NCI-H2107 treated with DMSO at 0.1 percent for 48 hours (cell line): ENCODE measurements at regions not wholly inside any gene's neighbourhood (a gene's known extent, or its start where the extent isn't known, plus 50 kb on each side); places are given as distances from the start of the nearest gene placed in this dataset.
"Not testable (repeated sequence)": the region's sequence is repeated elsewhere in the genome, so short reads cannot be mapped to it uniquely, and the experiment has no call there.

Experiments used
- DNase-seq: peaks from one replicate; lab custom pipeline; 2025; ENCODE audit not compliant: unreplicated experiment; lab: John Stamatoyannopoulos, UW

DNA sequence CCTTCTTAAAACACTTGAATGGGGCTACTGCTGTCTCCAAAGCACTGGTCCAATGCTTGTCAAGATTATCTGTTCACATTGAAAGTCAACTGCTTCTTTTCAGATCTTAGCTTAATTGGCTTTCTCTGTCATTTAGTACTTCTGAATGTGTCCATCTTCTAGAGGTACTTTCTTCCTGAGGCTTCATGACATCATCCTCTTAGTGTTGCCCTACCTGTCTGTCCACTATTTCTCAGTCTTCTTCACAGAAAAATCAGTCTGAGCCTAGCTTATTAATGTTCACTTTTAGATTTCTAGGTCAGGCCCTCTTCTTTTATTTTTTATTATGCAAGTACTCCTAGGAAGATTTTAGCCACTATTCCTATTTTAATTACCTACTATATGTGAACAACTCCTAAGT lies 899.9 kb downstream of the DTWD2 start:
- DNase-seq: no peak

DNA sequence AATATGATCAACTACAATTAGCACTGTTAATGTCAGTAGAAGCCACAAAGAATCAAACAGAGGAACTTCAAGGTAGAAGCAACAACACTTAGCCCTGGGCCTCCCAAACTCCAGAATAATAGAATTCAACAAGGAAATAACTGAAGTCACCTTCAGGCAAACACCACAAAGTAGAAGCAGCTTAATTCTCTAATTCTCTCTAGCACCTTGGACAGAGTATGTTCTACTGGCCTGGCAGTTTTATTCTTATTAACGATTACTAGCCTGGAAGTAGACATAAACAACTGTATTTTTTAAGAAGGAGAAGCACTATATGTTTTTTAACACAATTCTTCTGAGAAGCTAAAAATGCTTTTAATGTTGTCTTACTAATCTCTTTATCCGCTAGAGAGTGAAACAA lies 911.9 kb downstream of the DTWD2 start:
- no peak for DNase-seq

DNA sequence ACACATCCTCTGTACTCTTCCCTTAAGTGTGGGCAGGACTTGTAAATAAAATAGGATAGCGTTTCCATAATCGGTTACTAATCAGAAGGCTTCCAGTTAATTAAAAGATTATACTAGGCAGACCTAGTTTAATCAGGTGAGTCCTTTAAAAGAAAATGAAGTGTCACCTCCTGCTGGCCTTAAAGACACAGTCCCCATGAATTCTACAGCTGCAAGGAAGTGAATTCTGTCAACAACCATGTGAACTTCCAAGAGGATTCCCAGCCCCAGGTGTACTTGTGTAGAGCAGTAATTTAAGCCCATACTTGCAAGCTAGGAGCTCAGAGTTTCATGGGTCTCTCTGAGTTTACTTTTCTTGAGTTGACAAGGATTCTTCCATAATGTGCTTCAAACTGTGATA lies 918.3 kb downstream of the DTWD2 start:
- no peak for DNase-seq

DNA sequence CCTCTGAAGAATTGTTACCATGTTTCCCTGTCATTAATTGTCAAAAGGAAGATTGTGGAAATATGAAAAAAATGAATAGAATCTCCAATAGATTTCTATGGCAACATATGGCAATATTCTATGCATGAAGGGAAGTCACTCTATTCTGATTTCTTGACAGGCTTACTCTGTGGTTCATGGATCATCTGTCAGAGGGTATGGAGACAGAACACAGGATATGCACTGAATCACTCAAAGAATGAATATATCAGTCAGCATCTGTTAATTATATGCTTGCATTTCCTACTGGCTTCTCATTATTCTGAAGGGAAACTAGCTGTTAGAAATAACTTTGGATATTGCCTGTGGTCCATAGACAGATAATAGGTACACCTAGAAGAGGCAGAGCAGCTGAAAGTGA lies 918.9 kb downstream of the DTWD2 start:
- DNase-seq: no peak

GRCh38 chr5:118068886-118069285 lies 919.5 kb downstream of the DTWD2 start:
- DNase-seq: no peak

DNA sequence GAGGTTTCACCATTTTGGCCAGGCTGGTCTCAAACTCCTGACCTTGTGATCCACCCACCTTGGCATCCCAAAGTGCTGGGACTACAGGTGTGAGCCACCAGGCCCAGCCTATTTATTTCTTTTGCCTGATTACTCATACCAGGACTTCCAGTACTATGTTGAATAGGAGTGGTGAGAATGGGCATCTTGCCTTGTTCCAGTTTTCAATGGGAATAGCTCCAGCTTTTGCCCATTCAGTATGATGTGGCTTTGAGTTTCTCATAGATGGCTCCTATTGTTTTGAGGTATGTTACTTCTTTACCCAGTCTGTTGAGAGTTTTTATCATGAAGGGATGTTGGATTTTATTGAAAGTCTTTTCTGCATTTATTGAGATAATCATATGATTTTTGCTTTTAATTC lies 924.5 kb downstream of the DTWD2 start:
- not testable (repeated sequence) for DNase-seq

GRCh38 chr5:118060833-118061232 lies 927.5 kb downstream of the DTWD2 start:
- DNase-seq: no peak

- DNase-seq: no peak
These were observed 935.8 kb downstream of the DTWD2 start for GRCh38 chr5:118052503-118052902.

- no peak for DNase-seq
These were observed 944.2 kb downstream of the DTWD2 start for GRCh38 chr5:118044169-118044568.

DNA sequence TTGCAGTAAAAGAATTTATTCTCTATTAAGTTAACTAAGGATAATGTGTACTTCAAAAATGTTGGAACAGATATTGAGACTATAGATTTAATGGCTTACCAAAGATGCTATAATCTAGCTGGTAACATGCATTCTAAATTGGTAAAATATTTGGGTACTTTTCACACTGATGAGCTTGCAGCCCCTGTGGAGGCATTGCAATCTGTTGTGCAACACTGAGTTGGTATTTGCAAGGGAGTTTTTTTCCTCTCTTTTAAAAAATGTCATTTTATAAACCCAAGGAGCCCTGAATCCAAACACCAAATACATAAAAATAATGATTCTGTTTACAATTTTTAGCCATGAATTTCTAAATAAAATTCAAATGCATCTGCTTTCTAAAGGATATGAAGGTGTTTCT lies 944.8 kb downstream of the DTWD2 start:
- no peak for DNase-seq

DNA sequence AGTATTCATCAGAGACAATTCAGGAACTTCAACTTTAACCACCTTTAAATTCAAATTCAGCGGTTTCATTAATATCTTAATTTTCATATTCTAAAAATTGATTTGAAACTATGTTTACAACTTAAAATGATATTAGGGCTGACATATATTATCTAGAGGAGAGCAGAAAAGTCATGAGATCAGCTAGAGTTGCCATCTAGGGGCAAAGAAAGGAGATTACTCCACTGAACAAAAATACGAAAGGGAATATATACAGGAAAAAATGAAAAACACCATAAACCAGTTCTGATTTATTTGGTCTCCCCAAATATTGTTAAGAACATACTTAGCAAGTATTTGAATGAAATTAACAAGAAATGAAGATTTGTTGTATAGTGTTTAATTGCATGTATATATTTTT lies 946.3 kb downstream of the DTWD2 start:
- no peak for DNase-seq

- no peak for DNase-seq
These were observed 947.9 kb downstream of the DTWD2 start for GRCh38 chr5:118040496-118040895.

DNA sequence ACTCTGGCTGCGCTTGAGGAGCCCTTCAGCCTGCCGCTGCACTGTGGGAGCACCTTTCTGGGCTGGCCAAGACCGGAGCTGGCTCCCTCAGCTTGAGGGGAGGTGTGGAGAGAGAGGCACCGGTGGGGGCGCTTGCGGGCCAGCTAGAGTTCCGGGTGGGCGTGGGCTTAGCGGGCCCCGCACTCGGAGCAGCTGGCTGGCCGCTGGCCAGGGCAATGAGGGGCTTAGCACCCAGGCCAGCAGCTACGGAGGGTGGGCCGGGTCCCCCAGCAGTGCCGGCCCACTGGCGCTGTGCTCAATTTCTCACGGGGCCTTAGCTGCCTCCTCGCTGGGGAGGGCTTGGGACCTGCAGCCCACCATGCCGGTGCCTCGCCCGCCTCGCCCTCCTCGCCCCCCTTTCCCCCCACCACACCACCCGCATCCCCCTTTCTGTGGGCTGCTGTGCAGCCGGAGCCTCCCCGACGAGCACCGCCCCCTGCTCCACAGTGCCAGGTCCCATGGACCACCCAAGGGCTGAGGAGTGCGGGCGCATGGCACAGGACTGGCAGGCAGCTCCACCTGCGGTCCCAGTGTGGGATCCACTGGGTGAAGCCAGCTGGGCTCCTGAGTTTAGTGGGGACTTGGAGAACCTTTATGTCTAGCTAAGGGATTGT lies 954.5 kb downstream of the DTWD2 start:
- DNase-seq: no peak

DNA sequence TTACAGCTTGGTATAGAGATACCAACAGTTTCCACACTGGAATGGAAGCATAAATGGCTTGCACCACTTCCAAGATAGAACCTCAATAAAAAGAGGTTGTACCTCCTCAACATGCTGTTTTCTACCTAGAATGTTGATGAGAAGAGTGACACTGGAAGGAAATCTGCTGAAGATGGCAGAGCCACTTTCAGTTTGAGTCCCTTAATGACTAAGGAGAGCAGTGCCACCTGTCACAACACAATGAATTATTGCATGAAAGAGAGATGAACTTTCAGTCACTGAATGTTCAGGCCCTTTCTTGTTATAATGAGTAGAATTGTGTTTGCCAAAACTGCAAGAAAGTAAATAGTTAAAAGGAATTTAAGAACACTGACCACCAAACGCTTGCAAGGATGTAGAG lies 958.5 kb downstream of the DTWD2 start:
- DNase-seq: no peak

GRCh38 chr5:118022062-118022461 lies 966.3 kb downstream of the DTWD2 start:
- no peak for DNase-seq

GRCh38 chr5:118017536-118017935 lies 970.8 kb downstream of the DTWD2 start:
- DNase-seq: no peak

GRCh38 chr5:118016396-118016795 lies 972.0 kb downstream of the DTWD2 start:
- no peak for DNase-seq

DNA sequence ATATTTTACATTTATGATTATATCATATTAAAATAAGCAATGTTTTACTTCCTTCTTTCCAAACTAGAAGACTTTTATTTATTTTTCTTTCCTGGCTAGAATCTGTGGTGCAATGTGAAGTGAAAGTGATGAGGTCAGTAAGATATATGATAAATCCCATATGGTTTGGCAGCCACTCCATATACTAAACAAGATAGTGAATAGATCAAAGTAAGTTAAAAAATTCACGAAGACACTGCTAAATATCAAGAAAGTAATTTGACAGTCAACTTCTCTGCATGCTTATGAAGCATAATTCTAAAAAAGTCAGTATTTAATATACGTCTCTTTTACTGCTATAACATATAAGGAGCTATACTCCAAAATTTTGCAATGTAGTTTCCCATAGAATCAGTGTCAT lies 972.8 kb downstream of the DTWD2 start:
- DNase-seq: no peak

GRCh38 chr5:118009741-118010297 lies 978.5 kb downstream of the DTWD2 start:
- DNase-seq: no peak

GRCh38 chr5:118008779-118009178 lies 979.6 kb downstream of the DTWD2 start:
- no peak for DNase-seq

DNA sequence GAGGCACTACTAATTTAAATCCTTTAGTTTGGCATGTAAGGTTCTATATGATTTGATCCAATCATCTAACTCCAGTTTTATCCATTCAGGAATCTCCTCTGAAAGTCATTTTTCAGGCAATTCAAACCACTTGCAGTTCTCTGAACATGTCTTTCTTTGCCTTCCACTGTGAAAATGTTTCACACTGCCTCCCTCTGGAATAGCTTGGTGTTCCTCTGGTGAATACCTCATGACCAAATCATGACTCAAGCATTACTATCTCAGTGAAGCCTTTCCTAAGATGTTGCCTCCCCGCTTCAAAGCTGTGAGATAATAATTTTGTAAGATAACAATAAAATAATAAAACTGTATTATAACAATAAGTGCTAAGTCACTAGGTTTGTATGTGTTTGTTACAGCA lies 981.1 kb downstream of the DTWD2 start:
- no peak for DNase-seq

GRCh38 chr5:118006219-118006618 lies 982.1 kb downstream of the DTWD2 start:
- DNase-seq: no peak

DNA sequence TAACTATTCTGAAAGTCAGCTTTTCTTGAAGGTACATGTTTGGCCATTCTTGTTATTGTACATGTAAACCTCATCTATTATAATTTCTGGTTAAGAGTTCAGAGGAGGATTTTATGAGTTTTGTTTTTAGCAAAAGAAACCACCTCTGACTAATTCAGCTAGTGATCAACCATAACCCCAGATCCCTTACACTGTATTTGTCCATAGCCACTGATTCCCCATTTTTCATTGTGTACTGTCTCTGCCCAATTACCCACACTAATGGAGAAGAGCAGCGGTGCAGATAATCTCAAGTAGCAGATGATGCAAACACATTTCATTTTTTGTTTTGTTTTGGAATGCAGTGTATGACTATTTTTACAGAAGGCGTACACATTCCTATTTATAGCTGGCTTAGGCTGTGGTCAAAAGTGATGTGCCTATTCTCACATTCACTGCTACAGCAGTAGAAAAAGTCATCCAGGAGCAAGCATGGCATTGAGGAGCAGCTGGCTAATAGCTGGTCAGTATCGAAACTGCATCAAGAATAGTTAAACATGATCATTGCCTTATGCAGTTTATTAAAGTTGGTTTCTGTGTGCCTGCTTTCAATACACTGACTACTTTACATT lies 988.3 kb downstream of the DTWD2 start:
- no peak for DNase-seq
